ENCODE measurements at regions not wholly inside any gene's neighbourhood (a gene's known extent, or its start where the extent isn't known, plus 50 kb on each side); places are given as distances from the start of the nearest gene placed in this dataset.

DNA sequence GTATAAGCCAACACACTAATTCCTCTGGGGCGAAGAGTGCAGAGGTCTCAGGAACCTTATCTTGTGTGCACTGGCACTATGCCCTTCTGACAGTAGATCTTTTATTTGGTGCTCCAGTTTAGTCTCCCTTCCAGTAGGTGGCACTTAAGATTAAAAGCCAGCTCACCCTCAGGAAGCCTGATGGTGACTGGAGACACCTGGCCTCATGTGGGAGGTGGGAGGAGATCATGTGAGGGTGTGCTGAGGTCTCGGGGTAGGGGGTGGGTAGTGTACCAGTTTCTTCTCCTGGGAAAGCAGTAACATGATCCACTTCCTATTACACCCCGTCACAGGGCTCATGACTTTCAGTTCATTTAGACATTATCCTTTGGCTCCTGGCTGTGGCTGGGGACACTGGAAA, 654.9 kb downstream of the ADCYAP1 start:
- TF ChIP-seq FOXJ3 (CRISPR knock-in tag; IDR thresholded peaks at IDR 0.05) (no peak), EZH2phosphoT487 (IDR thresholded peaks at IDR 0.05; ENCODE audit: borderline replicate concordance, low read depth) (no peak), EP300 (IDR thresholded peaks at IDR 0.05; ENCODE audit: borderline replicate concordance in 1 of 2, low read depth in 1 of 2, low read length in 1 of 2) (no peak), CHD2 (IDR thresholded peaks at IDR 0.05; ENCODE audit: low read length, partially characterized antibody) (no peak), GABPA (IDR thresholded peaks at IDR 0.05; ENCODE audit: low read depth) (no peak), NFIC (IDR thresholded peaks at IDR 0.05; ENCODE audit: borderline replicate concordance) (no peak)
- TF ChIP-seq, protein P1, sequence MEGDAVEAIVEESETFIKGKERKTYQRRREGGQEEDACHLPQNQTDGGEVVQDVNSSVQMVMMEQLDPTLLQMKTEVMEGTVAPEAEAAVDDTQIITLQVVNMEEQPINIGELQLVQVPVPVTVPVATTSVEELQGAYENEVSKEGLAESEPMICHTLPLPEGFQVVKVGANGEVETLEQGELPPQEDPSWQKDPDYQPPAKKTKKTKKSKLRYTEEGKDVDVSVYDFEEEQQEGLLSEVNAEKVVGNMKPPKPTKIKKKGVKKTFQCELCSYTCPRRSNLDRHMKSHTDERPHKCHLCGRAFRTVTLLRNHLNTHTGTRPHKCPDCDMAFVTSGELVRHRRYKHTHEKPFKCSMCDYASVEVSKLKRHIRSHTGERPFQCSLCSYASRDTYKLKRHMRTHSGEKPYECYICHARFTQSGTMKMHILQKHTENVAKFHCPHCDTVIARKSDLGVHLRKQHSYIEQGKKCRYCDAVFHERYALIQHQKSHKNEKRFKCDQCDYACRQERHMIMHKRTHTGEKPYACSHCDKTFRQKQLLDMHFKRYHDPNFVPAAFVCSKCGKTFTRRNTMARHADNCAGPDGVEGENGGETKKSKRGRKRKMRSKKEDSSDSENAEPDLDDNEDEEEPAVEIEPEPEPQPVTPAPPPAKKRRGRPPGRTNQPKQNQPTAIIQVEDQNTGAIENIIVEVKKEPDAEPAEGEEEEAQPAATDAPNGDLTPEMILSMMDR (IDR thresholded peaks at IDR 0.05), result no peak
- TF ChIP-seq, protein P2, sequence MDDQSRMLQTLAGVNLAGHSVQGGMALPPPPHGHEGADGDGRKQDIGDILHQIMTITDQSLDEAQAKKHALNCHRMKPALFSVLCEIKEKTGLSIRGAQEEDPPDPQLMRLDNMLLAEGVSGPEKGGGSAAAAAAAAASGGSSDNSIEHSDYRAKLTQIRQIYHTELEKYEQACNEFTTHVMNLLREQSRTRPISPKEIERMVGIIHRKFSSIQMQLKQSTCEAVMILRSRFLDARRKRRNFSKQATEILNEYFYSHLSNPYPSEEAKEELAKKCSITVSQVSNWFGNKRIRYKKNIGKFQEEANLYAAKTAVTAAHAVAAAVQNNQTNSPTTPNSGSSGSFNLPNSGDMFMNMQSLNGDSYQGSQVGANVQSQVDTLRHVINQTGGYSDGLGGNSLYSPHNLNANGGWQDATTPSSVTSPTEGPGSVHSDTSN (IDR thresholded peaks at IDR 0.05), result no peak
- TF ChIP-seq, protein P3, sequence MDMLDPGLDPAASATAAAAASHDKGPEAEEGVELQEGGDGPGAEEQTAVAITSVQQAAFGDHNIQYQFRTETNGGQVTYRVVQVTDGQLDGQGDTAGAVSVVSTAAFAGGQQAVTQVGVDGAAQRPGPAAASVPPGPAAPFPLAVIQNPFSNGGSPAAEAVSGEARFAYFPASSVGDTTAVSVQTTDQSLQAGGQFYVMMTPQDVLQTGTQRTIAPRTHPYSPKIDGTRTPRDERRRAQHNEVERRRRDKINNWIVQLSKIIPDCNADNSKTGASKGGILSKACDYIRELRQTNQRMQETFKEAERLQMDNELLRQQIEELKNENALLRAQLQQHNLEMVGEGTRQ (IDR thresholded peaks at IDR 0.05; ENCODE audit: borderline replicate concordance, low read depth, low read length), result no peak

Data from SK-N-SH (cell line).